ENCODE measurements at regions not wholly inside any gene's neighbourhood (a gene's known extent, or its start where the extent isn't known, plus 50 kb on each side); places are given as distances from the start of the nearest gene placed in this dataset.

- TF ChIP-seq CTCF (IDR thresholded peaks at IDR 0.05): no peak
- Histone ChIP-seq H3K9me3 (no peaks in the 10 kb centered on the region), H3K27me3 (replicated peaks; ENCODE audit: insufficient read depth) (no peaks in the 10 kb centered on the region), H3K4me1 (ENCODE audit: control insufficient read depth in 1 of 2, low read depth in 2 of 2) (no peaks in the 10 kb centered on the region), H3K4me3 (no peak overlapping the region), H3K27ac (no peak overlapping the region), H3K36me3 (no peaks in the 10 kb centered on the region)
- ATAC-seq (ENCODE audit: insufficient number of reproducible peaks, low FRiP score, low read depth) (no peak), DNase-seq (ENCODE audit: low spot score) (no peak)
Observed at GRCh38 chr9:88889386-88889785, 101.9 kb upstream of the S1PR3 start.

- Histone ChIP-seq H3K36me3 (no peaks in the 10 kb centered on the region), H3K4me3 (no peak overlapping the region), H3K9me3 (no peaks in the 10 kb centered on the region), H3K27me3 (replicated peaks; ENCODE audit: insufficient read depth) (no peaks in the 10 kb centered on the region), H3K4me1 (ENCODE audit: control insufficient read depth in 1 of 2, low read depth in 2 of 2) (no peaks in the 10 kb centered on the region), H3K27ac (no peak overlapping the region)
- no peak for ATAC-seq (ENCODE audit: insufficient number of reproducible peaks, low FRiP score, low read depth)
- no peak for TF ChIP-seq CTCF (IDR thresholded peaks at IDR 0.05)
- DNase-seq (ENCODE audit: low spot score): no peak
Observed at GRCh38 chr9:88890546-88890945, 100.7 kb upstream of the S1PR3 start.

GRCh38 chr9:88891040-88891439 is 100.2 kb upstream of the S1PR3 start:
- no peak for DNase-seq (ENCODE audit: low spot score)
- ATAC-seq (ENCODE audit: insufficient number of reproducible peaks, low FRiP score, low read depth): no peak
- TF ChIP-seq CTCF (IDR thresholded peaks at IDR 0.05): no peak
- no peaks in the 10 kb centered on the region for H3K4me1 ChIP-seq (ENCODE audit: control insufficient read depth in 1 of 2, low read depth in 2 of 2)
- no peaks in the 10 kb centered on the region for H3K36me3 ChIP-seq
- no peak overlapping the region for H3K4me3 ChIP-seq
- no peaks in the 10 kb centered on the region for H3K9me3 ChIP-seq
- H3K27me3 ChIP-seq (replicated peaks; ENCODE audit: insufficient read depth): no peaks in the 10 kb centered on the region
- H3K27ac ChIP-seq: no peak overlapping the region

GRCh38 chr9:88892724-88893123 is 98.5 kb upstream of the S1PR3 start:
- no peaks in the 10 kb centered on the region for H3K27me3 ChIP-seq (replicated peaks; ENCODE audit: insufficient read depth)
- TF ChIP-seq CTCF (IDR thresholded peaks at IDR 0.05): no peak

GRCh38 chr9:88897081-88897480 is 94.2 kb upstream of the S1PR3 start:
- no peak overlapping the region for H3K27ac ChIP-seq
- ATAC-seq (ENCODE audit: insufficient number of reproducible peaks, low FRiP score, low read depth) (no peak), DNase-seq (ENCODE audit: low spot score) (no peak)
- TF ChIP-seq CTCF (IDR thresholded peaks at IDR 0.05): no peak
- no peaks in the 10 kb centered on the region for H3K4me1 ChIP-seq (ENCODE audit: control insufficient read depth in 1 of 2, low read depth in 2 of 2)
- no peaks in the 10 kb centered on the region for H3K27me3 ChIP-seq (replicated peaks; ENCODE audit: insufficient read depth)
- no peaks in the 10 kb centered on the region for H3K36me3 ChIP-seq
- H3K9me3 ChIP-seq: no peaks in the 10 kb centered on the region
- H3K4me3 ChIP-seq: no peak overlapping the region

More at GRCh38 chr9:88892724-88893123, 98.5 kb upstream of the S1PR3 start:
- Histone ChIP-seq H3K27ac (no peak overlapping the region), H3K9me3 (no peaks in the 10 kb centered on the region), H3K36me3 (no peaks in the 10 kb centered on the region), H3K4me3 (no peak overlapping the region), H3K4me1 (ENCODE audit: control insufficient read depth in 1 of 2, low read depth in 2 of 2) (no peaks in the 10 kb centered on the region)
- DNase-seq (ENCODE audit: low spot score): no peak
- ATAC-seq (ENCODE audit: insufficient number of reproducible peaks, low FRiP score, low read depth): no peak

Data from thoracic aorta (tissue), 2 donors.